ENCODE measurements at regions not wholly inside any gene's neighbourhood (a gene's known extent, or its start where the extent isn't known, plus 50 kb on each side); places are given as distances from the start of the nearest gene placed in this dataset.

DNA sequence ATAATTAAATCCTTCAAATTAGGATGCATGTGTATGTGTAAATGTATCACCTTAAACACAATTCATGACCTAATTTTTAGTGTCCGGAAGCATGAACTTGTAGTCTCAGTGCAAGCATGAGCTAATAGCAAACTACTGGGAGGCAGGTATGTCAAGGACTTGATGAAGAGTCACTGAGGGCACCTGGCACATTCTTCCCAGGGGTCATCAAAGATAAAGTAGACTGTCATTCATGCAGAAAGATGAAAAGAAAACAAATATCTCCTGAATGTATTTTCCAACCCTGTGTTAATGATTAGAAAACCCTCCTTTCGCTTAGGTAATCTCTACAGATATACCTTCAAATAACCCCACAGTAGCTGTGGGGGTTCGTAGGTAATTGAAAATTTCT is 234.9 kb downstream of the SOCS6 start:
- no peak for FAIRE-seq
- no peaks in the 10 kb centered on the region for H3K36me3 ChIP-seq (ENCODE audit: control insufficient read depth in 2 of 3, insufficient read depth in 3 of 3, low read length in 3 of 3)
- H3K9ac ChIP-seq (ENCODE audit: low read length in 3 of 3) = no peak overlapping the region
- no peak overlapping the region for H3K4me3 ChIP-seq (ENCODE audit: low read length in 3 of 3)
- no peaks in the 10 kb centered on the region for H3K4me1 ChIP-seq (ENCODE audit: control insufficient read depth in 2 of 3, insufficient read depth in 2 of 3, low read depth in 1 of 3, low read length in 3 of 3)
- TF ChIP-seq, protein P1, sequence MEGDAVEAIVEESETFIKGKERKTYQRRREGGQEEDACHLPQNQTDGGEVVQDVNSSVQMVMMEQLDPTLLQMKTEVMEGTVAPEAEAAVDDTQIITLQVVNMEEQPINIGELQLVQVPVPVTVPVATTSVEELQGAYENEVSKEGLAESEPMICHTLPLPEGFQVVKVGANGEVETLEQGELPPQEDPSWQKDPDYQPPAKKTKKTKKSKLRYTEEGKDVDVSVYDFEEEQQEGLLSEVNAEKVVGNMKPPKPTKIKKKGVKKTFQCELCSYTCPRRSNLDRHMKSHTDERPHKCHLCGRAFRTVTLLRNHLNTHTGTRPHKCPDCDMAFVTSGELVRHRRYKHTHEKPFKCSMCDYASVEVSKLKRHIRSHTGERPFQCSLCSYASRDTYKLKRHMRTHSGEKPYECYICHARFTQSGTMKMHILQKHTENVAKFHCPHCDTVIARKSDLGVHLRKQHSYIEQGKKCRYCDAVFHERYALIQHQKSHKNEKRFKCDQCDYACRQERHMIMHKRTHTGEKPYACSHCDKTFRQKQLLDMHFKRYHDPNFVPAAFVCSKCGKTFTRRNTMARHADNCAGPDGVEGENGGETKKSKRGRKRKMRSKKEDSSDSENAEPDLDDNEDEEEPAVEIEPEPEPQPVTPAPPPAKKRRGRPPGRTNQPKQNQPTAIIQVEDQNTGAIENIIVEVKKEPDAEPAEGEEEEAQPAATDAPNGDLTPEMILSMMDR (IDR thresholded peaks at IDR 0.05; ENCODE audit: borderline replicate concordance, extremely low read depth, insufficient read depth) = no peak
- H3K9me3 ChIP-seq (ENCODE audit: control insufficient read depth in 2 of 3, insufficient read depth in 1 of 3, low read length in 3 of 3) = no peaks in the 10 kb centered on the region
- DNase-seq = no peak
- intact Hi-C loops (cut with DNase I) = no loop called here
- no peak overlapping the region for H3K27ac ChIP-seq (ENCODE audit: low read depth in 2 of 2, low read length in 2 of 2)
- H3K27me3 ChIP-seq (ENCODE audit: control insufficient read depth, insufficient read depth, low read length) = no peaks in the 10 kb centered on the region

DNA sequence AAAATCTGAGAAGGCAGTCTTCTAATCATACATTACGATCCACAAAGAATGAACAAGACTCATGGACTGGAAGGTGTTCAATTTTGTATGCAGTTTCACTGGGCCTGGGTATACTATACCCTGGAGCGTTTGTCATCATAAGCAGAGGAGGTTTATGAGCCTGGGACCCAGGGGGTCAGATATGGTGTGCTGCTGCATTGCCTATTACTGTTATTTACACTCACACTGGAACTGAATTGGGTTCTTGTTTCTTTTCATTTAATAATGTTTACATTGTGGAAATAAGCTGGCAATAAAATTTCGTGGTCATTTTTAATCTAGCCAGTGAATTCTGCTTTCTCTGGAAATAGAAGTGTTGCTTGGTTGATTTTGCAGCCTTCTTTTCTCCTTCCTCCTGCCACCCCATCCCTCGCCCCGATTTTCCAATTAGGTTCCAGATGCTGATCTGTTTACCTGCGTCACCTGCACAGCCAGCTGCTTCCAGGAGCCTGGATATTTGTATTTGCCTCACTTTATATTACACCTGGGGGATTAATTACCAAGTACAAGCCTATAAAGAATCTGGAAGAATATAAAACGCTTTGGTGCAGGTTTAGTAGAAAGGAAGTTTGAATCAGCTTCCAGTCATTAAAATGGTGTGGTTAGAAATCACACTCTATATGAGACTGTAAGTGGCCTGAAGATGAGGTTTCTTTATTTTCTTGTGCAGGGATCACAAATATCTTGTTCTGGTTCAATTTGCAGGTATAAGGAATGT is 234.4 kb downstream of the SOCS6 start:
- H3K4me1 ChIP-seq (ENCODE audit: control insufficient read depth in 2 of 3, insufficient read depth in 2 of 3, low read depth in 1 of 3, low read length in 3 of 3) = no peaks in the 10 kb centered on the region
- H3K9ac ChIP-seq (ENCODE audit: low read length in 3 of 3) = no peak overlapping the region
- FAIRE-seq (no peak), DNase-seq (no peak)
- no peak overlapping the region for H3K27ac ChIP-seq (ENCODE audit: low read depth in 2 of 2, low read length in 2 of 2)
- no peak overlapping the region for H3K4me3 ChIP-seq (ENCODE audit: low read length in 3 of 3)
- H3K36me3 ChIP-seq (ENCODE audit: control insufficient read depth in 2 of 3, insufficient read depth in 3 of 3, low read length in 3 of 3) = no peaks in the 10 kb centered on the region
- intact Hi-C loops (cut with DNase I) = no loop called here
- no peaks in the 10 kb centered on the region for H3K27me3 ChIP-seq (ENCODE audit: control insufficient read depth, insufficient read depth, low read length)
- no peaks in the 10 kb centered on the region for H3K9me3 ChIP-seq (ENCODE audit: control insufficient read depth in 2 of 3, insufficient read depth in 1 of 3, low read length in 3 of 3)
- TF ChIP-seq, protein P1 (IDR thresholded peaks at IDR 0.05; ENCODE audit: borderline replicate concordance, extremely low read depth, insufficient read depth) = no peak

DNA sequence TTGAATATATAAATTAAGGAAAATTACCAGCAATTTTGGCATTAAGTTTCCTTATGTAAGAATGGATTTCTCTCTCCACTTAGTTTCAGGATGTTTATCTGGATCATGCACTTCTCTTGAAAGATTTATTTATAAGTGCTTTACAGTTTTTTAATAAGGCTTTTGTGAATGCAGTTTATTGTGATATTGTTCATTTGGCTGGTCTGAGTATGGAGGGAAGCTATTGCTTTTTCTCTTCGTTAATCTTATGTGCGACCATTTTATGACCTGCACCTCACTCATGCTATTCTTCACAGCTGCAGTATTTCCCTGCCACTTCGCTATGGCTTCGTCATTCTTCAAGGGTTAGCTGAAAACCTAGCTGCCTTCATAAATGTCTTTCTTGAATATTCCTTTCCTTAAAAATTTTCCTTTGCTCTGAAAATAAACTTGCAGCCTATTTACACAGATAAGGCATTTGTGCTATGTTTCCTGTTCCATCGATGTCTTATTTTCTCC is 233.4 kb downstream of the SOCS6 start:
- DNase-seq = no peak
- intact Hi-C loops (cut with DNase I) = no loop called here
- no peak overlapping the region for H3K27ac ChIP-seq (ENCODE audit: low read depth in 2 of 2, low read length in 2 of 2)
- H3K36me3 ChIP-seq (ENCODE audit: control insufficient read depth in 2 of 3, insufficient read depth in 3 of 3, low read length in 3 of 3) = no peaks in the 10 kb centered on the region
- H3K9me3 ChIP-seq (ENCODE audit: control insufficient read depth in 2 of 3, insufficient read depth in 1 of 3, low read length in 3 of 3) = no peaks in the 10 kb centered on the region
- FAIRE-seq = no peak
- no peak overlapping the region for H3K4me3 ChIP-seq (ENCODE audit: low read length in 3 of 3)
- no peak overlapping the region for H3K9ac ChIP-seq (ENCODE audit: low read length in 3 of 3)
- H3K27me3 ChIP-seq (ENCODE audit: control insufficient read depth, insufficient read depth, low read length) = no peaks in the 10 kb centered on the region
- H3K4me1 ChIP-seq (ENCODE audit: control insufficient read depth in 2 of 3, insufficient read depth in 2 of 3, low read depth in 1 of 3, low read length in 3 of 3) = no peaks in the 10 kb centered on the region
- TF ChIP-seq, protein P1 (IDR thresholded peaks at IDR 0.05; ENCODE audit: borderline replicate concordance, extremely low read depth, insufficient read depth) = no peak
